HepG2 (cell line): ENCODE measurements at regions not wholly inside any gene's neighbourhood (a gene's known extent, or its start where the extent isn't known, plus 50 kb on each side); places are given as distances from the start of the nearest gene placed in this dataset.
"Not testable (repeated sequence)": the region's sequence is repeated elsewhere in the genome, so short reads cannot be mapped to it uniquely, and the experiment has no call there.

Source experiments
- ATAC-seq: fragments of 200-7000 bp; cut with Tn5 transposase; 3 replicates; pipeline ENCODE4 v1.9.1; 2020; ENCODE audit warnings: mild to moderate bottlenecking, moderate library complexity
- BruUV-seq: library from RNA; stranded (reverse); fragments of 400-500 nt; replicated peaks from 2 replicates; lab custom pipeline; 2021; lab: Mats Ljungman, UMichigan
- CTCF ChIA-PET: fragments of 300-600 bp; formaldehyde crosslinking; extraction: SDS; loops from one replicate; lab custom pipeline; 2021; ENCODE audit warnings: low total read pairs, inconsistent platforms, low intra/inter-chr PET ratio; lab: Yijun Ruan, JAX
- POLR2A ChIA-PET: fragments of 350-600 bp; sonication (Branson Sonifier 250); formaldehyde crosslinking; loops from one replicate; lab custom pipeline; 2020; ENCODE audit warnings: antibody characterized with exemption, inconsistent platforms; lab: Yijun Ruan, JAX
- DNase-seq: peaks from one replicate; pipeline ENCODE4 v3.0.0-alpha.2; 2015; ENCODE audit warnings: low spot score
- FAIRE-seq: peaks from 3 replicates; lab custom pipeline; 2011; peaks lifted over from hg19 to GRCh38; lab: Jason Lieb, UNC
- H2AFZ ChIP-seq: one replicate; pipeline ENCODE4 v1.6.1; 2011; ENCODE audit warnings: low read length, inconsistent platforms
- H3K27ac ChIP-seq: fragments of 300-600 bp; 3 replicates; pipeline ENCODE4 v1.8.0; 2011; ENCODE audit warnings: mixed run types, mild to moderate bottlenecking, mixed read lengths, low read length, inconsistent platforms; ENCODE audit not compliant: insufficient read depth; ENCODE audit errors: extremely low read length
- H3K27me3 ChIP-seq, 2 experiments: fragments of 200-600 bp in 1 of 2; 2 replicates in 1 of 2; 3 replicates in 1 of 2; pipeline versions ENCODE4 v1.6.0 to v1.8.0; 2011; ENCODE audit warnings: low read length in 2 of 2, mild to moderate bottlenecking in 2 of 2, moderate library complexity in 2 of 2, inconsistent platforms in 1 of 2; ENCODE audit not compliant: insufficient read depth in 2 of 2, control insufficient read depth in 1 of 2
- H3K36me3 ChIP-seq, 2 experiments: fragments of 200-600 bp in 1 of 2; replicated peaks in 1 of 2; 2 replicates in 1 of 2; 3 replicates in 1 of 2; pipeline versions ENCODE4 v1.5.1 to v1.8.0; 2011; ENCODE audit warnings: low read length in 2 of 2, inconsistent platforms in 1 of 2; ENCODE audit not compliant: insufficient read depth in 2 of 2, control insufficient read depth in 1 of 2
- H3K4me1 ChIP-seq: 2 replicates; pipeline ENCODE4 v1.5.1; 2012; ENCODE audit warnings: low read length, inconsistent platforms; ENCODE audit not compliant: insufficient read depth
- H3K4me2 ChIP-seq: 2 replicates; pipeline ENCODE4 v1.6.0; 2011; ENCODE audit warnings: low read depth, low read length, inconsistent platforms
- H3K4me3 ChIP-seq, 3 experiments: fragments of 200-600 bp in 1 of 3; sonication (generic), shearing (Covaris generic) in 1 of 3; replicated peaks in 1 of 3; 2 replicates each; pipeline ENCODE4 v1.5.1; 2011 to 2016; ENCODE audit warnings: low read length in 3 of 3, inconsistent platforms in 2 of 3, low read depth in 2 of 3, mild to moderate bottlenecking in 2 of 3, control low read depth in 1 of 3, mixed read lengths in 1 of 3; ENCODE audit not compliant: insufficient read depth in 1 of 3
- H3K79me2 ChIP-seq: one replicate; pipeline ENCODE4 v1.6.1; 2011; ENCODE audit warnings: low read length, inconsistent platforms; ENCODE audit not compliant: insufficient read depth
- H3K9ac ChIP-seq: 2 replicates; pipeline ENCODE4 v1.6.0; 2011; ENCODE audit warnings: mild to moderate bottlenecking, low read depth, low read length, inconsistent platforms; ENCODE audit not compliant: insufficient read depth
- H3K9me3 ChIP-seq: 2 replicates; pipeline ENCODE4 v1.5.1; 2012; ENCODE audit warnings: mild to moderate bottlenecking, low read length
- H4K20me1 ChIP-seq: 2 replicates; pipeline ENCODE4 v1.6.0; 2011; ENCODE audit warnings: inconsistent platforms, mild to moderate bottlenecking, low read length, moderate library complexity; ENCODE audit not compliant: insufficient read depth
- ELF1 ChIP-seq: sonication (generic); formaldehyde crosslinking; IDR thresholded peaks from 2 replicates; pipeline ENCODE4 v1.4.0; 2020; ENCODE audit warnings: missing genetic modification reagents
- RFXANK ChIP-seq: IDR thresholded peaks from 2 replicates; pipeline ENCODE4 v1.6.1; 2016
- SMAD3 ChIP-seq: sonication (generic); formaldehyde crosslinking; IDR thresholded peaks from 2 replicates; pipeline ENCODE4 v1.4.0; 2020; ENCODE audit warnings: missing genetic modification reagents
- ZNF142 ChIP-seq: sonication (generic); formaldehyde crosslinking; IDR thresholded peaks from 2 replicates; pipeline ENCODE4 v1.4.0; 2020; ENCODE audit warnings: missing genetic modification reagents
- ZNF18 ChIP-seq: sonication (generic); formaldehyde crosslinking; IDR thresholded peaks from 2 replicates; pipeline ENCODE4 v1.8.0; 2022; ENCODE audit warnings: mild to moderate bottlenecking, missing genetic modification reagents; ENCODE audit not compliant: insufficient replicate concordance
- WGBS: methylation state at CpG from one replicate; pipeline ENCODE4 v1.1.6; 2017; ENCODE audit warnings: low lambda C conversion rate; 5-methylcytosine and 5-hydroxymethylcytosine counted together
- in situ Hi-C: cut with HindIII; loops from 2 replicates; pipeline ENCODE4 v1.10.0; 2017; ENCODE audit warnings: low pct_unique_long_range_greater_than_20kb; ENCODE audit not compliant: extremely low pct_ligation_motif_present
- intact Hi-C: fragments of 100-400 bp; cut with micrococcal nuclease; formaldehyde crosslinking; loops from one replicate; pipeline ENCODE4 v1.10.0; 2022; ENCODE audit not compliant: unreplicated experiment

GRCh38 chr15:20294651-20295237 is 246.9 kb downstream of the GOLGA6L6 start (continued):
- TF ChIP-seq ZNF18 (CRISPR knock-in tag) = no peak
- TF ChIP-seq ELF1 = no peak
- no peak for TF ChIP-seq SMAD3 (CRISPR knock-in tag)
- TF ChIP-seq ZNF142 (CRISPR knock-in tag) = no peak
- no peak for TF ChIP-seq RFXANK (CRISPR knock-in tag)

GRCh38 chr15:20292422-20293005 is 249.1 kb downstream of the GOLGA6L6 start:
- intact Hi-C loops, POLR2A ChIA-PET, DNase-seq, in situ Hi-C loops, H3K9me3 ChIP-seq, H3K4me3 ChIP-seq, H4K20me1 ChIP-seq, H3K79me2 ChIP-seq, H3K27me3 ChIP-seq, H3K4me1 ChIP-seq, H3K36me3 ChIP-seq, BruUV-seq, ATAC-seq, H3K27ac ChIP-seq, H3K4me2 ChIP-seq, FAIRE-seq, CTCF ChIA-PET, H3K9ac ChIP-seq, H2AFZ ChIP-seq: not testable (repeated sequence)
- WGBS = 23% methylated on average over 5 of the region's 5 CpGs

- H4K20me1 ChIP-seq, H3K4me3 ChIP-seq, H3K4me1 ChIP-seq, H3K27me3 ChIP-seq, H3K9ac ChIP-seq, POLR2A ChIA-PET, FAIRE-seq, H3K79me2 ChIP-seq, ATAC-seq, H3K4me2 ChIP-seq, in situ Hi-C loops, H2AFZ ChIP-seq, BruUV-seq, H3K27ac ChIP-seq, CTCF ChIA-PET, DNase-seq, H3K9me3 ChIP-seq, intact Hi-C loops, H3K36me3 ChIP-seq: not testable (repeated sequence)
- 35% methylated on average over 7 of the region's 7 CpGs for WGBS
These were observed 250.0 kb downstream of the GOLGA6L6 start for GRCh38 chr15:20291616-20292015.
